SJSA1 (cell line): ENCODE measurements at regions not wholly inside any gene's neighbourhood (a gene's known extent, or its start where the extent isn't known, plus 50 kb on each side); places are given as distances from the start of the nearest gene placed in this dataset.
A peak's percentile ranks its signal among the peaks of the same experiment; 100 is the strongest.

Experiments used
- DNase-seq, 2 experiments: peaks; one replicate each; pipeline ENCODE4 v3.0.0-alpha.2; 2015 to 2020; ENCODE audit warnings: low spot score in 2 of 2, low read depth in 1 of 2
- H3K27ac ChIP-seq: fragments of 250-450 bp; sonication (Bioruptor Pico); 2 replicates; pipeline ENCODE4 v1.5.1; 2020; ENCODE audit warnings: mild to moderate bottlenecking, moderate library complexity
- H3K27me3 ChIP-seq: fragments of 250-450 bp; sonication (Bioruptor Pico); replicated peaks from 2 replicates; pipeline ENCODE4 v1.5.1; 2020; ENCODE audit warnings: mild to moderate bottlenecking, moderate library complexity
- H3K36me3 ChIP-seq: fragments of 250-450 bp; sonication (Bioruptor Pico); 2 replicates; pipeline ENCODE4 v1.5.1; 2020; ENCODE audit warnings: mild to moderate bottlenecking
- H3K4me1 ChIP-seq: fragments of 250-450 bp; sonication (Bioruptor Pico); replicated peaks from 2 replicates; pipeline ENCODE4 v1.6.1; 2021; ENCODE audit warnings: mild to moderate bottlenecking
- H3K4me3 ChIP-seq: fragments of 250-450 bp; sonication (Bioruptor Pico); 2 replicates; pipeline ENCODE4 v1.5.1; 2020; ENCODE audit warnings: mild to moderate bottlenecking
- H3K9me3 ChIP-seq: fragments of 250-450 bp; sonication (Bioruptor Pico); replicated peaks from 2 replicates; pipeline ENCODE4 v1.5.1; 2020; ENCODE audit warnings: mild to moderate bottlenecking

GRCh38 chr1:9179463-9180110 is 50.7 kb upstream of the GPR157 start:
- Histone ChIP-seq H3K36me3 (peaks cover 38% of the 10 kb centered on the region), H3K27me3 (no peaks in the 10 kb centered on the region), H3K27ac (no peak overlapping the region), H3K4me3 (no peak overlapping the region), H3K4me1 (peaks cover 29% of the 10 kb centered on the region), H3K9me3 (0 out of 2 replicates have a peak, but pooled peaks cover 2% of the 10 kb centered on the region)
- no peak for DNase-seq

GRCh38 chr1:9180111-9180819 is 51.4 kb upstream of the GPR157 start:
- Histone ChIP-seq H3K36me3 (peaks cover 35% of the 10 kb centered on the region), H3K9me3 (0 out of 2 replicates have a peak, but pooled peaks cover 2% of the 10 kb centered on the region), H3K27ac (no peak overlapping the region), H3K4me3 (no peak overlapping the region), H3K27me3 (no peaks in the 10 kb centered on the region), H3K4me1 (peaks cover 29% of the 10 kb centered on the region)
- no peak for DNase-seq

GRCh38 chr1:9181176-9181906 is 52.4 kb upstream of the GPR157 start:
- Histone ChIP-seq H3K4me1 (peaks cover 29% of the 10 kb centered on the region), H3K36me3 (peaks cover 31% of the 10 kb centered on the region), H3K27ac (peak overlapping the region; percentile 33; the same call in 1 of the 2 replicates), H3K9me3 (0 out of 2 replicates have a peak, but pooled peaks cover 2% of the 10 kb centered on the region), H3K4me3 (peak overlapping the region; percentile 62), H3K27me3 (no peaks in the 10 kb centered on the region)
- DNase-seq: peak; percentile 71 to 78

GRCh38 chr1:9181990-9182783 is 52.4 kb upstream of the H6PD start:
- peaks cover 28% of the 10 kb centered on the region for H3K36me3 ChIP-seq
- no peaks in the 10 kb centered on the region for H3K27me3 ChIP-seq
- peak overlapping the region; percentile 33 for H3K27ac ChIP-seq
- 0 out of 2 replicates have a peak, but pooled peaks cover 2% of the 10 kb centered on the region for H3K9me3 ChIP-seq
- peak overlapping the region; percentile 62 for H3K4me3 ChIP-seq
- DNase-seq: peak in 1 of 2 experiments; percentile 68
- peaks cover 29% of the 10 kb centered on the region for H3K4me1 ChIP-seq

GRCh38 chr1:9182784-9183257 is 51.8 kb upstream of the H6PD start:
- Histone ChIP-seq H3K9me3 (0 out of 2 replicates have a peak, but pooled peaks cover 2% of the 10 kb centered on the region), H3K4me1 (peaks cover 29% of the 10 kb centered on the region), H3K27me3 (no peaks in the 10 kb centered on the region), H3K27ac (peak overlapping the region; percentile 33), H3K36me3 (peaks cover 28% of the 10 kb centered on the region), H3K4me3 (peak overlapping the region; percentile 62)
- peak in 1 of 2 experiments; percentile 22 for DNase-seq

- H3K9me3 ChIP-seq: 0 out of 2 replicates have a peak, but pooled peaks cover 2% of the 10 kb centered on the region
- H3K4me3 ChIP-seq: peak overlapping the region; percentile 62; the same call in 1 of the 2 replicates
- H3K27me3 ChIP-seq: no peaks in the 10 kb centered on the region
- H3K36me3 ChIP-seq: peaks cover 21% of the 10 kb centered on the region
- DNase-seq: no peak
- no peak overlapping the region for H3K27ac ChIP-seq
- peaks cover 29% of the 10 kb centered on the region for H3K4me1 ChIP-seq
Measured at GRCh38 chr1:9183441-9183840, 51.1 kb upstream of the H6PD start.

DNA sequence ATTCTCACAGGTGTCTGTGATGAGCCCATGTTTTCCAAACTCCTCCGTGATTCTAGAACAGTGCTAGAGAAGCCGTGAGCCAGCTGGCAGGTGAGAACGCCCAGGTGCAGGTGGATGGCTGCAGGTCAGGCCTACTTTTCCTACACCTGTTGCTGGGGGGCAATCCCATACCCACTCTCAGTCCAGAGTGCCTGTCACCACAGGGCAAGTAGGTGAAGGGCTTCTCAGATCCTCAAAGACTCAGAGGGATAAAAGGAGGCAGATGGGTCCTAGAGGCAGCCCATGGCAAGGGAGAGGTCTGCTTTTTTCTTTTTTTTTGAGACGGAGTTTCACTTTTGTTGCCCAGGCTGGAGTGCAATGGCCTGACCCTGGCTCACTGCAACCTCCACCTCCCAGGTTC is 50.7 kb upstream of the H6PD start:
- Histone ChIP-seq H3K9me3 (0 out of 2 replicates have a peak, but pooled peaks cover 2% of the 10 kb centered on the region), H3K4me3 (no peak overlapping the region), H3K27ac (no peak overlapping the region), H3K36me3 (peaks cover 17% of the 10 kb centered on the region), H3K27me3 (no peaks in the 10 kb centered on the region), H3K4me1 (peaks cover 29% of the 10 kb centered on the region)
- no peak for DNase-seq

GRCh38 chr1:9184749-9185148 is 49.8 kb upstream of the H6PD start:
- H3K36me3 ChIP-seq: peaks cover 13% of the 10 kb centered on the region; the same call in 1 of the 2 replicates
- peaks cover 29% of the 10 kb centered on the region for H3K4me1 ChIP-seq
- H3K9me3 ChIP-seq: 0 out of 2 replicates have a peak, but pooled peaks cover 2% of the 10 kb centered on the region
- no peaks in the 10 kb centered on the region for H3K27me3 ChIP-seq
- H3K4me3 ChIP-seq: no peak overlapping the region
- H3K27ac ChIP-seq: no peak overlapping the region
- no peak for DNase-seq
